Heart left ventricle (tissue), 16 donors: ENCODE measurements at regions not wholly inside any gene's neighbourhood (a gene's known extent, or its start where the extent isn't known, plus 50 kb on each side); places are given as distances from the start of the nearest gene placed in this dataset.

ENCODE experiments used
- ATAC-seq, 4 donors: fragments of 200-7000 bp; cut with Tn5 transposase; one replicate each; pipeline ENCODE4 v1.9.1; 2020 to 2022; ENCODE audit warnings: moderate library complexity in 4 of 4, mild to moderate bottlenecking in 3 of 4, moderate number of reproducible peaks in 1 of 4
- DNase-seq, 5 donors: peaks; one replicate each; pipeline ENCODE4 v3.0.0-alpha.2; 2020
- H3K27ac ChIP-seq, 12 donors: fragments of 200-600 bp; sonication (generic) in 4 of 12; one replicate each; pipeline versions ENCODE4 v1.5.0 to v1.8.0; 2016 to 2022; ENCODE audit warnings: mild to moderate bottlenecking in 2 of 12
- H3K27me3 ChIP-seq, 9 donors: fragments of 200-600 bp; sonication (generic) in 2 of 9; one replicate each; pipeline versions ENCODE4 v1.5.1 to v1.8.0; 2016 to 2022; ENCODE audit warnings: mild to moderate bottlenecking in 3 of 9
- H3K36me3 ChIP-seq, 9 donors: fragments of 200-600 bp; sonication (generic) in 2 of 9; one replicate each; pipeline versions ENCODE4 v1.5.0 to v1.8.0; 2018 to 2022; ENCODE audit warnings: mild to moderate bottlenecking in 2 of 9
- H3K4me1 ChIP-seq, 12 donors: fragments of 200-600 bp; sonication (generic) in 4 of 12; one replicate each; pipeline versions ENCODE4 v1.5.0 to v1.8.0; 2016 to 2022; ENCODE audit warnings: mild to moderate bottlenecking in 3 of 12
- H3K4me3 ChIP-seq, 12 donors: fragments of 200-600 bp; sonication (generic) in 4 of 12; one replicate each; pipeline versions ENCODE4 v1.5.0 to v1.8.0; 2017 to 2022; ENCODE audit warnings: mild to moderate bottlenecking in 9 of 12, moderate library complexity in 4 of 12
- H3K9me3 ChIP-seq, 12 donors: fragments of 200-600 bp; sonication (generic) in 4 of 12; one replicate each; pipeline versions ENCODE4 v1.5.0 to v1.8.0; 2016 to 2022; ENCODE audit warnings: mild to moderate bottlenecking in 1 of 12
- CTCF ChIP-seq, 12 donors: fragments of 200-600 bp; sonication (generic) in 4 of 12; IDR thresholded peaks; one replicate each; pipeline versions ENCODE4 v1.5.0 to v1.8.0; 2018 to 2022; ENCODE audit warnings: antibody characterized with exemption in 12 of 12, mild to moderate bottlenecking in 5 of 12
- POLR2A ChIP-seq, 2 donors: fragments of 450-650 bp; IDR thresholded peaks; one replicate each; pipeline ENCODE4 v1.6.1; 2017; ENCODE audit warnings: antibody characterized with exemption in 2 of 2, mild to moderate bottlenecking in 2 of 2, moderate library complexity in 2 of 2
- WGBS, 4 donors: extraction: QIAGEN DNeasy Blood & Tissue Kit in 2 of 4; methylation state at CpG; one replicate each; pipeline versions ENCODE4 v1.1.5 to v1.1.7; 2013 to 2018; 5-methylcytosine and 5-hydroxymethylcytosine counted together
- intact Hi-C, 10 donors: fragments of 100-400 bp; cut with DNase I; formaldehyde crosslinking; loops; one replicate each; pipeline versions ENCODE4 v1.11.1 to v1.14.2; 2022
- donor health status: ischemic (EF 13 %, LVEDD 7.1; RV severe dilation, severe dysfunction).
- donor health status: healthy with polysubstance abuse.
- donor health status: DM: no; HTN: yes; CAD: no.
- donor health status: DM: no; HTN: no; CAD: no.
- donor health status: ischemic (EF 25% LVEDD 6.9; RV normal size, moderate dysfunction).
- donor health status: ischemic (EF 25% LVEDD 5.7; RV mildly dilated, moderate dysfunction).
- donor health status: healthy.
- donor health status: DM: yes; HTN: yes; CAD: no.
- donor health status: ischemic (EF 35%, LVEDD 5.7; RV mildly dilated, moderate dysfunction).
- donor health status: nonischemic (EF 11% LVEDD 7.7; RV severe dilation, severe dysfunction).
- donor health status: DM: yes; HTN: yes; CAD: no.
- donor health status: PGD.
- donor health status: ischemic (EF 29% LVEDD 5.4; RV normal size, mild dysfunction).
- donor health status: nonischemic (EF 23%, LVEDD 6.1; RV moderate dilation, normal function).

GRCh38 chr9:79037338-79037737 is 534.4 kb upstream of the TLE4 start:
- H3K36me3 ChIP-seq = no peaks in the 10 kb centered on the region
- no peak overlapping the region for H3K27ac ChIP-seq
- intact Hi-C loops = no loop called here
- H3K9me3 ChIP-seq = peaks cover 0 to 14% (median 0%) of the 10 kb centered on the region in 12 donors
- no peak overlapping the region for H3K4me3 ChIP-seq
- ATAC-seq (no peak), DNase-seq (no peak)
- H3K27me3 ChIP-seq = no peaks in the 10 kb centered on the region
- H3K4me1 ChIP-seq = no peaks in the 10 kb centered on the region
- 80 to 90% (median 88%) methylated on average over 19 of the region's 19 CpGs for WGBS, 4 donors
- TF ChIP-seq CTCF (IDR thresholded peaks at IDR 0.05) = no peak
- no peak for TF ChIP-seq POLR2A (IDR thresholded peaks at IDR 0.05)

GRCh38 chr9:79040671-79041070 is 531.1 kb upstream of the TLE4 start:
- Histone ChIP-seq H3K27me3 (no peaks in the 10 kb centered on the region), H3K9me3 (no peaks in the 10 kb centered on the region), H3K27ac (no peak overlapping the region), H3K4me1 (no peaks in the 10 kb centered on the region), H3K36me3 (no peaks in the 10 kb centered on the region), H3K4me3 (no peak overlapping the region)
- ATAC-seq (no peak), DNase-seq (no peak)
- TF ChIP-seq CTCF (IDR thresholded peaks at IDR 0.05) (no peak), POLR2A (IDR thresholded peaks at IDR 0.05) (no peak)
- intact Hi-C loops = no loop called here
- 49 to 60% (median 55%) methylated on average over 2 of the region's 2 CpGs for WGBS, 4 donors

GRCh38 chr9:79041266-79041665 is 530.5 kb upstream of the TLE4 start:
- H3K36me3 ChIP-seq = no peaks in the 10 kb centered on the region

GRCh38 chr9:79043916-79044315 is 527.8 kb upstream of the TLE4 start:
- no peak for ATAC-seq

More at GRCh38 chr9:79041266-79041665, 530.5 kb upstream of the TLE4 start:
- 56 to 71% (median 64%) methylated on average over 1 of the region's 1 CpG for WGBS, 4 donors
- Histone ChIP-seq H3K4me3 (no peak overlapping the region), H3K27me3 (no peaks in the 10 kb centered on the region), H3K9me3 (no peaks in the 10 kb centered on the region), H3K4me1 (no peaks in the 10 kb centered on the region), H3K27ac (no peak overlapping the region)
- intact Hi-C loops = no loop called here
- TF ChIP-seq CTCF (IDR thresholded peaks at IDR 0.05) = no peak
- no peak for TF ChIP-seq POLR2A (IDR thresholded peaks at IDR 0.05)
- no peak for ATAC-seq
- no peak for DNase-seq

More at GRCh38 chr9:79043916-79044315, 527.8 kb upstream of the TLE4 start:
- no peak overlapping the region for H3K4me3 ChIP-seq
- H3K36me3 ChIP-seq = no peaks in the 10 kb centered on the region
- no peak for DNase-seq
- no peaks in the 10 kb centered on the region for H3K27me3 ChIP-seq
- no peaks in the 10 kb centered on the region for H3K9me3 ChIP-seq
- H3K4me1 ChIP-seq = no peaks in the 10 kb centered on the region
- intact Hi-C loops = no loop called here
- no peak for TF ChIP-seq CTCF (IDR thresholded peaks at IDR 0.05)
- no peak for TF ChIP-seq POLR2A (IDR thresholded peaks at IDR 0.05)
- H3K27ac ChIP-seq = no peak overlapping the region
- 70 to 82% (median 76%) methylated on average over 7 of the region's 7 CpGs for WGBS, 4 donors
